AG04449 (cell line): ENCODE measurements at regions not wholly inside any gene's neighbourhood (a gene's known extent, or its start where the extent isn't known, plus 50 kb on each side); places are given as distances from the start of the nearest gene placed in this dataset.

ENCODE experiments used
- CTCF ChIA-PET: fragments of 350-600 bp; formaldehyde crosslinking; extraction: SDS; loops from one replicate; lab custom pipeline; 2021; ENCODE audit warnings: antibody characterized with exemption; lab: Yijun Ruan, JAX
- POLR2A ChIA-PET: fragments of 400-600, 350-600 bp; formaldehyde crosslinking; extraction: SDS; loops from one replicate; lab custom pipeline; 2020; ENCODE audit warnings: antibody characterized with exemption, inconsistent platforms; lab: Yijun Ruan, JAX
- DNase-seq: peaks from one replicate; pipeline ENCODE4 v3.0.0-alpha.2; 2010; ENCODE audit warnings: low read depth, low spot score
- H3K4me3 ChIP-seq: 2 replicates; pipeline ENCODE4 v1.5.1; 2011; ENCODE audit warnings: low read depth, mild to moderate bottlenecking, control low read depth, low read length
- TF ChIP-seq, protein P1 (sequence below): IDR thresholded peaks from one replicate; pipeline ENCODE4 v1.5.1; 2011; ENCODE audit warnings: mild to moderate bottlenecking, moderate library complexity, low read length, control low read depth, inconsistent platforms; ENCODE audit not compliant: insufficient read depth; ENCODE audit errors: missing control alignments

GRCh38 chr4:24701683-24702082, 93.7 kb upstream of the SOD3 start:
- CTCF ChIA-PET, result no interaction called here
- TF ChIP-seq, protein P1, sequence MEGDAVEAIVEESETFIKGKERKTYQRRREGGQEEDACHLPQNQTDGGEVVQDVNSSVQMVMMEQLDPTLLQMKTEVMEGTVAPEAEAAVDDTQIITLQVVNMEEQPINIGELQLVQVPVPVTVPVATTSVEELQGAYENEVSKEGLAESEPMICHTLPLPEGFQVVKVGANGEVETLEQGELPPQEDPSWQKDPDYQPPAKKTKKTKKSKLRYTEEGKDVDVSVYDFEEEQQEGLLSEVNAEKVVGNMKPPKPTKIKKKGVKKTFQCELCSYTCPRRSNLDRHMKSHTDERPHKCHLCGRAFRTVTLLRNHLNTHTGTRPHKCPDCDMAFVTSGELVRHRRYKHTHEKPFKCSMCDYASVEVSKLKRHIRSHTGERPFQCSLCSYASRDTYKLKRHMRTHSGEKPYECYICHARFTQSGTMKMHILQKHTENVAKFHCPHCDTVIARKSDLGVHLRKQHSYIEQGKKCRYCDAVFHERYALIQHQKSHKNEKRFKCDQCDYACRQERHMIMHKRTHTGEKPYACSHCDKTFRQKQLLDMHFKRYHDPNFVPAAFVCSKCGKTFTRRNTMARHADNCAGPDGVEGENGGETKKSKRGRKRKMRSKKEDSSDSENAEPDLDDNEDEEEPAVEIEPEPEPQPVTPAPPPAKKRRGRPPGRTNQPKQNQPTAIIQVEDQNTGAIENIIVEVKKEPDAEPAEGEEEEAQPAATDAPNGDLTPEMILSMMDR, result no peak
- DNase-seq, result no peak
- POLR2A ChIA-PET, result no interaction called here
- H3K4me3 ChIP-seq, result no peak overlapping the region

DNA sequence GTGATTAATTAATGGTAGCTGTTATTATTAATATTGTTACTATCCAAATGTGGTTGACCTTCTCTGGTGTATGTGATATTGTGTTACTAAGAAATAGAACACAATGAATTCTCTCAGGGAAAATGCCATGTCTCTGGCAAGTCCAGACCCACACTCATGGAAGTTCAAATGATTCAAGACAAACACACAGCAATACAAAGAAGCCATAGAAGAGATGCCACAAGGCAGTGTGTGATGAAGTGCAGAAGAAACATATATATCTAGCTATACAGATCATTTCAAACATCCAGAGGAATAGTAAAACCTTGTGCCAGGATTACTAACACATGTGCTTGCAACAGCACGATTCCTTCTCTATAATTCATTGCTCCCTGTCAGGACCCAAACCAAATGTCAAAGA, 93.1 kb upstream of the SOD3 start:
- no peak for DNase-seq
- TF ChIP-seq, protein P1, result no peak
- POLR2A ChIA-PET, result no interaction called here
- H3K4me3 ChIP-seq, result no peak overlapping the region
- CTCF ChIA-PET, result no interaction called here

DNA sequence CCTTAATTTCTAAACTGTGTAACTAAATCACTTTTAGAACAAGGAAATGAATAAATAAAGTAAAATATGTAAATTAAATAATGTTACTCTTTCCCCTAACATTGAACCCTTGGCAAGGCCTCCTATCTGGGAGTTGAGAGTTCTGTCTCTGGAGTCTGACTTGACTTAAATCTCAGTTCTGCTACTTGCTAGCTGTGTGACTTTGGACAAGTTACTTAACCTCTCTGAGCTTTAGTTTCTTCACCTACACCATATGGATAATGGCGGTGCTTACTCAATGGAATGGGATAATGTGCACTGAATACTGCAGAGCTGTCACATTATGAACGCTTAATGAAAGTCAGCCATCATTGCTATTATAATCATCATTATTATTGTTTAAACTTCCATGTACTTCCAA, 92.1 kb upstream of the SOD3 start:
- ChIA-PET POLR2A (no interaction called here), CTCF (no interaction called here)
- no peak overlapping the region for H3K4me3 ChIP-seq
- no peak for DNase-seq
- TF ChIP-seq, protein P1, result no peak

GRCh38 chr4:24704149-24704548, 91.2 kb upstream of the SOD3 start:
- no peak overlapping the region for H3K4me3 ChIP-seq
- POLR2A ChIA-PET, result no interaction called here
- no peak for DNase-seq
- TF ChIP-seq, protein P1, result no peak
- CTCF ChIA-PET, result no interaction called here

DNA sequence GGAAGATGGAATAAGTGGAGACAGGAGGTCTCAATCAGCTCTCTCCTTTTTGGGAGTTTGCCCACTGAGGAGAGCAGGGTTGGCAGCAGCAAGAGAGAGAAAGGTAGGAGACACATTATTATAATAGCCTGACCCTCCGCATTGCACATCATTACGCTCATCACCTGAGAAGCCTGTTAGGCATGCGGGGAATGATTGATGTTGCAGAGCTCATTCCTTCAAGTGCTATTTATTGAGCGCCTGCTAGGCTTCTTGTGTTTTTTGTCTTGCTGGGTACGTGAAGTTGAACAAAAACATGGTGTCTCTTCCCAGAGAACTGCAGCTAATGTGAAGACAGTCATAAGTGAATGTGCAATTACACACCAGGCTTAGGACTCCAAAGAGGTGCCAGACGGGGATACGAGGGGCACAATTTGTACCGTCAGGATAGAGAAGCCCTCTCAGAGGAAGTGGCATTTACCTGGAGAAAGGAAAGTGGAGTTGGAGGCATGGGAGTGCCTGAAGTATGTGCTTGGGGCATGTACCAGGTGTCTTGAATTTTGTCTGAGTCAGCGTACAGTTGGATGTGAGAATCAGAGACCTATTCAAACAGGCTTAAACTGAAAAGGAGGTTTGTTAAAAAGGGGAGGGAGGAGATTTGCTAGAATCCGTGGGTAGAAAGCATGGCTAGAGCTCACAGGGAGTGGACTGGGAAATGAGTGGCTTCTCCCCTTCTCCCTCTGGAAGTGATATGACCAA, 90.2 kb upstream of the SOD3 start:
- ChIA-PET POLR2A (interaction anchor here (0.6 kb wide), 1 partner anchor 400 kb away, joined by 3 read pairs; no protein-coding TSS in a partner anchor), CTCF (no interaction called here)
- TF ChIP-seq, protein P1, result no peak
- no peak overlapping the region for H3K4me3 ChIP-seq
- no peak for DNase-seq

- ChIA-PET CTCF (no interaction called here), POLR2A (no interaction called here)
- DNase-seq, result no peak
- no peak overlapping the region for H3K4me3 ChIP-seq
- TF ChIP-seq, protein P1, result no peak
Observed at GRCh38 chr4:24713604-24714003, 81.8 kb upstream of the SOD3 start.
